ENCODE measurements at regions not wholly inside any gene's neighbourhood (a gene's known extent, or its start where the extent isn't known, plus 50 kb on each side); places are given as distances from the start of the nearest gene placed in this dataset.

- DNase-seq, result no peak
Observed at GRCh38 chr16:6177616-6178180, 1080.1 kb upstream of the EEF2KMT start.

GRCh38 chr16:6170022-6170421 is 1072.4 kb upstream of the EEF2KMT start:
- DNase-seq, result no peak

- peak in 1 of 2 experiments; percentile 7 for DNase-seq
Observed at GRCh38 chr16:6165330-6165979, 1067.9 kb upstream of the EEF2KMT start.

- no peak for DNase-seq
Observed at GRCh38 chr16:6160871-6161270, 1063.3 kb upstream of the EEF2KMT start.

DNA sequence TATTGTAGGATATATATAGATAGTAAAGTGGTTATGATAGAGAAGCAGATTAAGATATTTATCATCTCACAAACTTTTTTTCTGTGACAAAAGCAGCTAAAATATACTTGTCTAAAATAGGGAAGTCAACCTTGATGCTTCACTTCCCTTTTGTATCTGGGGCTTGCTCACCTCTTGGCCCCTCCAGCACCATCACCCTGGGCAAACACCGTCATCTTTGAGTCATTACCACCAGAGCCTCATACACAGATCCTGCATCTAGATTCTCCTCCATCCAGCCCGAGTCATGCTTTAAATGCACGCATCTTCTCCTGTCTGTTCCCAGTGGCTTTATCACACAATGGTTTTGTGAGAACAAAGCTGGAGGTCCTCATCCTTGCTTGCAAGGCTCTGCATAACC is 1062.7 kb upstream of the EEF2KMT start:
- DNase-seq, result no peak

- no peak for DNase-seq
Observed at GRCh38 chr16:6157806-6158205, 1060.2 kb upstream of the EEF2KMT start.

DNA sequence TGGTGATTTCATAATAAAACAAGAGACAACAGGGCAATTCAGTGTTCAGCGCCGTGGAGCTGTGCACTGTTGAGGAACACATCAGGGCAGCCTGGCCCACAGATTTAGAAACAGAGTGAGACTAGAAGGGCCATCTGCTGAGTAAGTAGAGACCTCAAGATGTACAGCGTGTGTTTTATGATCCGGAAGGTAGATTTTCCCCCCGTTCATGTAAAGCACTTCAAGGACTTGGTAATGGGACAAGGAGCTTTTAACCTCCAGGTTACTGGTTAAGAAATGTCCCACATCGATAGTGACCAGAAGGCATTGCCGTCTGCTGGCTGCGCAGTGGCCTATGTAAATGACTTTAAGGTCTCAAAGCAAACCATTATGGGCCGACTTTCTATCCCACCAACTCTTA is 1057.7 kb upstream of the EEF2KMT start:
- no peak for DNase-seq

- no peak for DNase-seq
Observed at GRCh38 chr16:6153901-6154300, 1056.3 kb upstream of the EEF2KMT start.

DNA sequence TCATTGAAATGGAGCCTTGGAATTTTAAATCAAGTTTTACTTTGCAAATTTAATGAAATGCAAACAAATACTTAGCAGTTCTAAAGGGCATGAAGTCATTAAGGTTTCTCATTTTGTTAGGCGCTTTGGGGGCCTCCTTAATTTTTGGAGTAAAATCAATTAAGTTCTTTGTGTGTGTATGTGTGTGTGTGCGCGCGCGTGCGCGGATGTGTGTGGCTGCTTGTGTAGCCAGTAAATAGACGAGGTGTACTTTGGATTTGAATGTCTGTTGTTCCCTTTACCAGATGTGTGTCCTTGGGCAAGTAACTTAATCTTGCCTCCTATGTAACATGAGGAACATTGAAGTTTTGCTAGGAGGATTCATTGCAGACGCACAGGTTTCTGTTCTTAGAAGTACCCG is 1051.4 kb upstream of the EEF2KMT start:
- DNase-seq, result no peak

GRCh38 chr16:6148361-6148760 is 1050.8 kb upstream of the EEF2KMT start:
- no peak for DNase-seq

DNA sequence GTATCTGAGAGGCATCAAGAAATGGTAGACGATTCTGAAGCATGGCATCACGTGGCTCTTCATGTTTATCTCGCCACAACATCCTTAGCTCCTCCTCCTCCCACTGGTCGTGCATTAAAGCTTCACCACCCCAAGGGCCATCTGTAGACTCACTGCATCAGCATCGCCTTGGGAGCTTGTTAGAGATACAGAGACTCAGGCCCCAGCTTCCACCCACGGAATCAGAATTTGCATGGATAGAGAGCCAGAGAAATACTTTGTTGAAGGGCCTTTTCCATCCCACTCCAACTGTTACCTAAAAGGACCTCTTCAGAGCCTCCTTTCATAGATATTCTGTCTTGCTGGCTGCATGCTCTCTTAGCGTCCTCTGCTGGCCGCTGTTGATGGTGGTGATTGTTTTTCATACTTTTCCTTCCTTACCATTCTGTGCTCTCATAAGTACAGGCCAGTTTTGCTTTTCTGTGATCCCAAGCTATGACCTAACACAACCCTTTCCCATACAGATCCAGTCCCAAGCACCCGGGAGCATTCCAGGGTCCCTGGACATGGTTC is 1049.4 kb upstream of the EEF2KMT start:
- no peak for DNase-seq

DNA sequence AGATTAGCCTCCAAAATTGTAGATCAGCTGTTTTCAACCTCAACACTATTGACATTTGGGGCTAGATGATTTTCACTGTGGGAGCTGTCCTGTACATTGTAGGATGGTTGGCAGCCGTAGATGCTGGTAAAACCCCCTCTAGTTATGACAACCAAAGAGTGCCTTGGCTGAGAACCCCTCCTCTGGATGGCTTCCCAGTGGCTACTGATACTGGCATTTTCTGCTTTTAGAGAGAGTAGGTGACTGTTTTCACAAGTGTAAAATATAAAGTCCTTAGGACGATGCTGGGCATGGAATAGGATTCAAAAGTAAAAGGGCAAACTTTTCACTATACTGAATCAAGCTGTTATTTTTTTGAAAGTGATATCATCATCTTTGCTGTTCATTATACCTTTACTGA is 1048.8 kb upstream of the EEF2KMT start:
- no peak for DNase-seq

GRCh38 chr16:6144463-6144862 is 1046.9 kb upstream of the EEF2KMT start:
- DNase-seq, result no peak

DNA sequence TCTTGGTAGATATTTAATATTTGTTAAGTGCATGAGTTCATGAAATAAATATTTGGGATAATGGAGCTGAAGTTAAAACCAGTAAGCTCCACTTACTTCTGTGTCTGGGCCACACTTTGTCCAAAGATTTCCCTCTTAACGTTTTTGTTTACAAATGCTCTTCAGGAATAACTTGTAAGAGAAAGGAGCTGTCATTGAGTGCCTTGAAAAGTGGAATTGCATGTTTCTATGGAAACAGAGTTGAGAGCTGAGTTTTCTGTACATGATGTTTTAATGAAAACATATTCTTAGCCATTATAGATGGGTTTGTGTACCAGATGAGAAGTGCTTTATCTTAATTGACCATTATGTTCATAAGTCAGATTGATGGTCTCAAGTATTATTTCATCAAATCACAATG is 1045.4 kb upstream of the EEF2KMT start:
- DNase-seq, result no peak

DNA sequence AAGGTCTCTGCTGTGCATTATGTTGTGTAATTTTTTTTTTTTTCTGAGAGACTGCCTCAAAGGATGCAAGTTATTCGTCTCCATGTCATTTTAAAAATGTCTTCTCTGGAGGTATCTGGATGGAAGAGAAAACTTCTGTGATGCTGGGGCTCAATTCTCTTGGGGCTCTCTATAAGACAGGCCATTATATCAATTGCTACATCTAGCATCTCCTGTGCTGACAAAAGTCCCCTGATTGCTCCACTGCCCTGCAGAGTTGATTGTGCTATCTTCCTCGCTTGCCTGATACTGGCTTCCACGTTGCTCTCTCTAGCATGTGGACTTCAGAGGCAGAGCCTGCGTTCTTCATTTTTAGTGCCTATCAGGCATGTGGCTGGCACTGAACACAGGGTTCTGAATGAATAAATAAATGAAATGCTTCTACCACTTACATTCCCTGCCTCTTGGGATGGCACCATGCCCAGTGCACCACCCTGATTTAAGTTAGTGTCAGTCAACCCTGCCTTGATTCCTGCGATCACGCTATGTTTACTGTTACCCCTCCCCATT is 1035.5 kb upstream of the EEF2KMT start:
- no peak for DNase-seq

DNA sequence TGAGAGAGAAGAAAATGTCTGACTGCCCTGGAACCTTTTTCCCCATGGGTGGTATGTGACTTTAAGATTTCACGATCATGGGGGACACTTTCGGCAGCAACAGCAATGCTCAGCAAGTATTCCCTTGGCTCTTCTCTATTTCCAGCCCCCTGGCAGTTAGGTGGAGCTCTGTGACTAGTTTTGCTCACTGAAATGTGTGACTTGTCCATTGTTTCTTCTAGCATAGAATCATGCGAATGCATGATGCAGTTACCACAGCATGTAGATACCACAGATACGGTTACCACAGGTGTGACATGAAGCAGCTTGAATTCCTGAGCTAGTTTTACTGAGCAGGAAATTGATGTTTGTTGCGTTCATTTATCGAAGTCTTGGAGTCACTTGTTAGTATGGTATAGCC is 1034.5 kb upstream of the EEF2KMT start:
- no peak for DNase-seq

DNA sequence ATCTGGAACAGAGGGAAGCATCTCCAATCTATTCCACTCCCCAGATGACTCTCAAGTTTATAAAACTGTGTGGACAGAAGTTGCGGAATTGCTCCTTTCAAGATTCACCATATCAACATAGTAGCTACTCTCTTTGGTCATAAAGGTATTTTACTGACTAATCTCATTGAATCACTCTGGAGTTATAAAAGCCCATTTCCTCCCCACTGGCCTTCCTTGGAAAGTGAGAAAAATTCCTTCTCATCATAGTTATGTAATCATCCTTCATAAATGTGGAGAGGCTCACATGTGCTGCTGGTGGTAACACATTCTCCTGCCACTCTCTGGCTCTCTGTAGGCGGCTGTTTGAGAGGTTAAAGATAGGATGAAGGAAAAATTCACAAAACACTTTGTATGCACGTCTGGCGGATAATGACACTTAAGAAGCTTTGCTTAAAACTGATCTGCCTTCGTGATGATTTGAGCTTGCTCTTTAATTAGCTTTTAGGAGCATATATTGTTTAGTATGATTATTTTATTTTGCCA is 1034.0 kb upstream of the EEF2KMT start:
- no peak for DNase-seq

DNA sequence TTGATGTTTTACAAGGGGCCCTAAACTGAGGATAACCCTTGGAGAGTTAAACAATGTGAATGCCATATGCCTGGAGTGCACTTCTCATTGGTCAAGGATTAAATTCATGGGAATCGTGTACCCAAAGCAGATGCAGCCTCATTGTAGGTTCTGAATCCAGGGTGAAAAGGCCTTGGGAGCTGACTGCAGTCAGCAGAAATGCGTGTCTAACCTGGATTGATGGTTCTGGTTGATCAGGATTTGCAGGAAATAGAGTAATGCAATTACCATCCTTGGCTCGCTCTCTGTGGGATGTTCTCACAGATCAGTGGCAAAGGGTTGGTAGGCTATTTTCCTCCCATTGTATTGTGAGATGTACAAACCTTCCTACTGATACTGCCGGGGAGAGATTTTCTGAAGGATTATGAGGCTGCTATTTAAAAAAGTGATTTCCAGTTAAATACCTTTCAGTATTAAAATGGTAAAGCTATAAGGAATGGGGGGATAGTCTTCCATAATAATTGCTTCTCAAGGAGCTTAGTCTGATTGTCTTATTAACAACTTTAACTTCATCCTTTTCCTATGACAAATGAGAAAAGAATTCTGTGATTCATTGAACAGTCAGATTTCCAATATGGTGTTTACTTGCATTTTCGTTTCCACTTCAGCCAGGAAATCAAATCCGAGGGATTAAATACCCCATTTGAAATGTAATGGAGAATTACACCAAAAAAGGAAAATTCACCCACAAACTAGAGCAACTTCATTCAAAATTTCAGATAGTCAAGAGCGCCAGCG is 1028.1 kb upstream of the EEF2KMT start:
- DNase-seq, result no peak

- DNase-seq, result no peak
Observed at GRCh38 chr16:6124136-6124535, 1026.5 kb upstream of the EEF2KMT start.

DNA sequence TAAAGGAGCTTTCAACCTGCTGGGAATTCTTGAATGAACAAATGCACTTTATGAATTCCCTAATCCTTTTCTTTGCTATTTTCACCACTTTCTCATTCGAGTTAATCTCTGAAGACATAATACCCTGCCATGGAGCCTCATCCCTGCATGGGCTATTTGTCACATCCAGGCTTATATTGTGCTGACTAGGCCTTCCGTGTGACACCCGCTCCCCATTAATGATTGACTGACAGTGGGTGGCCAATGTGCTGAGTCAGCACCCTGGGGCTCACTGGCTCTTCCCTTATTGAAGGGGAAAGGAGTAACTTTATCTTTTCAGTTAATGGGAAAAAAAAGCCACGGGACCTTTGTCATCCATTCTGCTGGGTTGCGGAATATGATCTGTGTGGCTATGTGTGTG is 1024.8 kb upstream of the EEF2KMT start:
- DNase-seq, result no peak

GRCh38 chr16:6114691-6115090 is 1017.1 kb upstream of the EEF2KMT start:
- DNase-seq, result no peak

- no peak for DNase-seq
Observed at GRCh38 chr16:6113749-6114148, 1016.2 kb upstream of the EEF2KMT start.

DNA sequence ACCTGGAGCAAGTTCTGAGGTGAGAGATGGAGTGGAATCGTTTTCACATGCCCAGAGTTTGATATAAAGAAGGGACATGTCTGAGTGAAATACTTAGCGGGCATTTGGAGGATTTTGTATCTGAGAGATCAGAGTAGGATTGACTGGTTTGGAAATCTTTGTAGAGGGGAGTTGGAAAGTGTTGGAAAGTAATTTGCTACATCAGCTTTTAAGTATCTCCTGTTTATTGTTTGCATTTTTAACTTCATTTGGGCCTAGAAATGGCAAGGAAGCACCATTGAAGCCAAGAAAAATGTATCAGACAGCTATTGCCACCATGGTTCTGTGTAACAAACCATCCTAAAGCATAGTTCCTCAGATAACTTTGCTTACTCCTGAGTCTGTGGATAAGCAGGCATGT is 1015.1 kb upstream of the EEF2KMT start:
- DNase-seq, result no peak

GRCh38 chr16:6111390-6111789 is 1013.8 kb upstream of the EEF2KMT start:
- DNase-seq, result no peak
